ENCODE measurements at regions not wholly inside any gene's neighbourhood (a gene's known extent, or its start where the extent isn't known, plus 50 kb on each side); places are given as distances from the start of the nearest gene placed in this dataset.

DNA sequence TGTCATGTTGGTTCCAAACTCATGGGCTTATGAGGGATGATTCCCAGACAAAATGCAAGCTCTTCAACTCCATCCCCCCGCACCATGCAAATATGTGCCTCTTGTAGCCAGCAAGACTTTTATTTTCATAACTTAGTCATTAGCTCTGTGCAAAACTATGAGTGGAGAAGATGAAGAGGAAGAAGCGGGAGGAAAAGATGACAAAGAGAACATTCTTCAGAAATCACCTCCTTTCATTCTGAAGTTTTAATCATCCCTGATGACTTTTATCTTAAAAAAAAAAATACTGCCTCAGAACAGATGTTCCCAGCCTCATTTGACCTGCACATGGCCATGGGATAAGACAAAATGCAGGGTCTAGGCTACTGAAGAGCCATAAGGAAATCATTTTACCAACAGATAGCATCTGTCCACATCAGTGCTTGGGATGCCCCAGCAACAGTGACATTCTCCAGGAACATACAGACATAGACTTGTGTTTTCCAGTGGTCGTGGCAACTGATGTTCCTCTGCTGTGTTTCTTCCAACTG, 145.5 kb downstream of the WNT5A start:
- no peak for DNase-seq

DNA sequence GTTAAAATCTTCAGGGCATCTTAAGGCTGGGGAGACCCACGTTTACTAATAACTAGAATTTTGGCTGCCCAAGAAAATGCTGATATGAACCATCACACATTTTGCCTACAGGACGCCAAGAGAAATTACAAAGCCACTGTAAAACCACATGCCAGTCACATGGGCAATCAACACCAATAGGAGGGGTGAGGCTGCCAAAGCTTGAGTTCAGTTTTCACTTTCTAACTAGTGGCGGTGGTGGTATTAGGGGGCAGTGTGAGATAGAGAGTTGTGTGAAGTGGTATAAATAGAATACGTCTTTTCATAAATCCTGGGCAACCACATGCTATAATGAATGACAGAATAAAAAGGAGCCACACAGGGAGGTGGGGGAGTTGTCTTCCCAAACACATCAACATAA, 147.3 kb downstream of the WNT5A start:
- DNase-seq: no peak

DNA sequence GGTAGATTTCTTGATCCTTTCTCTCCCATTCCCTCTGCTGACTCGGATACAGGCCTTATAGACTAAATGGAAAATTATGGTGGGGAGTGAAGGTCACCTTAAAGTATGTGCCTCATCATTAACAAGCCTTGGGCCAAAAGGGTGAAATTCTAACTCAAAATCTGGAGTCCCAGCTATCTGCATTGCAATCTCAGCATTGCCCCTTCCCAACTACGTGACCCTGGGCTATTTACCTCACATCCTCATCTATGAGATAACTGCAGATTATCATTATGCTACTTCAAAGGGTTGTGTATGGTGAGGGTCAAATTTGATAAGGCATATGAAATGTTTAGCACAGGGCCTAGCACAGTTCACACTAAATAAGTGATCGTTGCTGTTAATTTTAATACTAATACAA, 147.7 kb downstream of the WNT5A start:
- no peak for DNase-seq

DNA sequence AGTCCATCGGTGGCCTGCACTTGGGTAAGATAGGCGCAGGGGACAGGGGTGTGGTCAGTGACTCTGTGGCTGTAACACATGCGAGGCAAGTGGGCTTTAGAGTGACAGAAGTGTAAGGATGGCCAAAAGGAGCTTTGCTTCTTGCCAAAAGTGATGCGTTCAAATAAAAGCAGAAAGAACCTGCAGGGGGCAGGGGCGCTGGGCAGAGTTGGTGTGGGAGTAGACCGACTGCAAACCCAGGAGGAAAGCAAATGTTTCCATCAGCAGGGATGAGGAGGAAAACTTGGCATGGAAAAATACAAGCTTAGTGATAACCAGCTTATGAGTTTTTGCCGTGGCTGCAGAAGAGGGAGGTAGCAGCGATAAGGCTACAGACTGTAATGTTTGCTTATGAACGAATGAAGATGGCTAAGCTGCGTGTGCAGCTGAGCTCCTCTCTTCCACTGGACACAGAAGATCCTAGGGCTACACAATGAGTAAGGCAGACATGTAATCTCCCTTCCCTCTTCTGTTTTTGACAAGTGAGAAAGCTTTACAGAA, 149.4 kb downstream of the WNT5A start:
- no peak for DNase-seq

DNA sequence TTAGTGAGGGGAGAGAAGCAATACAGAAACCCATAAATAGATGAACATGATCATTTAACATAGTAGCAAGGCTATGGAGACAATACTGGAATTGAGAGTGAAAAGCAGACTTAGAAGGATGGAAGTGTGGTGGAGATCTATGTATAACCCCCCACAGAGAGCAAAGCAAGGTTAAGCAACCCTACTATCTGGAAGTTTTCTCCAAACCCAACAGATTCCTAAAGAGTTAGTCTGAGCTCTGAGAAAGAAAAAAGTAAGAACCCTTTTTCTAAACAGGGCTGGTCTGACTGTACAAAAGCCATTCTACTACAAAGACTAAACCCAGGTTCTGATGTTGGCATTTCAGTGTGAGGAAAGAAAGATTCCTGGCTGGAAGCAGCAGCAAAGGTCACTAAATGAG, 153.2 kb downstream of the WNT5A start:
- DNase-seq: no peak

DNA sequence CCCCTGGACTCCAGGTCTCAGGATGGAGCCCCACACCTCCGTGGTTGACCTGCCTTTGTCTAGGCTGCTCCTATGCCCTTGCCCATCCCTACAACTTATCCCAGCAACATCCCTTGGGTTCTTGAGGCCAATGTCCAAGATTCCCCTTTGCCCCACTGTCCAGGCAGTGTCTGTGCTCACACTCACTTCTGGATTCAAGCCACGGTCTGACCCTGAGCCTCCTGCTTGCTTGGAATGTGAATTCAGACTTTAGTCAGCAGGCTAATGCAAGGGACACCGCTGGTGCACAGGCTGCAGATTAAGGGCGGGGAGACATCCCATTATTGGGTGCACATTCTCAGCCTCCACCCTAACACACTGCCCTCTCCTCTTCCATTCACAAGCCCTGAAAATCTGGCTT, 154.1 kb downstream of the WNT5A start:
- DNase-seq: no peak

DNA sequence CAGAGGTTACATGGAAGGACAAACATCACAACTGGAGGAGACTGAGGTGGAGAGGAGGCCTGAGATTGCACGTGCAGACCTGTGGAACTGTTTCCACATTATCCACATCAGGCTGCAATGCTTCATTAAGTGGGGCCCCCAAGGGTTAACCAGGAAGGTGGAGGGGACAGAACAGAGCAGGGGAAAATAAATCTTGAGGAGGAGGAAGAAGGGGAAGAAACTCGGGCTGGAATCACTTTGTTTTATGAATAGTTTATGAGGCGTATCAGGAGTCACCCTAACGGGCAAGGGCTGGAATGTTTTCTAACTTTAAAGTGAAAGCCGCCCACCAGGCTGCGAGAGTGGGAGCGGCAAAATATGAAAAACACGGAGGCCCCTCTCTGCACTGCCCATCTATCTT, 154.9 kb downstream of the WNT5A start:
- no peak for DNase-seq

DNA sequence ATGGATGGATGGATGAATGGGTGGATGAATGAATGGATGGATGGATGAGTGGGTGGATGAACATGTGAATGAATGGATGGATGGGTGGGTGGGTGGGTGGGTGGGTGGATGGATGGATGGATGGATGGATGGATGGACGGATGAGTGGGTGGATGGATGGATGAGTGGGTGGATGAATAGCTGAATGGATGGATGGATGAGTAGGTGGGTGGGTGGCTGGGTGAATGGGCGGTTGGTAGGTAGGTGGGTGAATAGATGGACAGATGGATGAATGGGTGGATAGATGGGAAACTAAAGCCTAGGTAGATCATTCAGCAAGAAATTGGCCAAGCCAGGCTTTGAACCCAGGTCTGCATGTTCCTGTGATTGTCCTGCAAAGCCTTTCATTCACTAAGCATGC, 155.6 kb downstream of the WNT5A start:
- DNase-seq: no peak

DNA sequence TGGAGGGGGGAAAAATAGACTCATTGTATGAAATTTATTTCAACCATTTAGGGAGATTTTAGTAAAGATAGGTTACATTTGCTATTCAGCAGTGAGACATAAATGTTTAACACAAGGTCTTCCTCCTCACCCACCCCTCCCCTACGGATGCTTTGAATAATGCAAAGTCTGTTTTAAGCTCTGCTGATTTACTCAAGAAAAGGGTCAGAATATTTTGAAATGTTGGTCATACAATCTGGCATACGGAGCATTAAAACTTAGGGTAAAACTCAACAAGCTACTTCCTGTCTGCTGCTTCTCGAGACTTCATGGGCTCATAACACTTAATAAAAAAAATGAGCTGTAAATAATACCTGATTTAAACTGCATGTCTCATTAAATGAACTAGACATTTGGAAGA, 156.3 kb downstream of the WNT5A start:
- no peak for DNase-seq

DNA sequence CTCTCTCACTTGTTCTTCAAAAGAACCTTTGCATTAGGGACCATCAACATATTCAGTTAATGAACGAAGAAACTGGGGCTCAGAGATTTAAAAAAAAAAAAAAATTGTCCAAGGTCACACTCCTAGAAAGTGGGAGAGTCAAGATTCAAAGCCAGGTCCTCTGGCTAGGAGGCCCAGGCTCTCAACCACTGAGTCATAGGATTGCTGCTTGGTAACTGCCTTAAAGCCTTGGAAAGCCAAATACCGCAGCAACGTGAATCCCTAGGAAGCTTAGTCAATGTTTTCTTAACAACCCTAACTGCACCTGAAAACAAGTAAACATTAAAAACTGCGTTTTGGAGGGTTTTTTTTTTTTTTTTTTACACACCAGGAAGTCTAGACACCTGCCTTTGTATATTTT, 156.8 kb downstream of the WNT5A start:
- no peak for DNase-seq

DNA sequence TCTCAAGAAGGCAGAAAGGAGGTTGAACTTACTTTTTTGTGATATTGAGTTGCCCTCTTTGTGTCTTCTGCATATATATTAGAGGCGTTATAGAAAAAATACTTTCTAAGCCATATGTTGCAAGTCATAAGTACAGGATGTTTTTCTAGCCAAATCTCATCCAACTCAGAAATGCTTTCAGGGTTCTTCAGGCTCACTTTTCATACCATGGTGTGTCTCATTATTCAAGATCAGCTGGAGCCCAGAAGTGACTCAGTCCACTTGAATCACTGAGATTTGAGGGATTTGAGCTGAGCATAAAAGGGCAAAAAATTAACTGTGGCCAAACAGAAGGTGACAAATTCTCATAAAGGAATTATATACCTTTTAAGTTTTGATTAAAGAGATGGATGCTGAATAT, 157.3 kb downstream of the WNT5A start:
- no peak for DNase-seq

DNA sequence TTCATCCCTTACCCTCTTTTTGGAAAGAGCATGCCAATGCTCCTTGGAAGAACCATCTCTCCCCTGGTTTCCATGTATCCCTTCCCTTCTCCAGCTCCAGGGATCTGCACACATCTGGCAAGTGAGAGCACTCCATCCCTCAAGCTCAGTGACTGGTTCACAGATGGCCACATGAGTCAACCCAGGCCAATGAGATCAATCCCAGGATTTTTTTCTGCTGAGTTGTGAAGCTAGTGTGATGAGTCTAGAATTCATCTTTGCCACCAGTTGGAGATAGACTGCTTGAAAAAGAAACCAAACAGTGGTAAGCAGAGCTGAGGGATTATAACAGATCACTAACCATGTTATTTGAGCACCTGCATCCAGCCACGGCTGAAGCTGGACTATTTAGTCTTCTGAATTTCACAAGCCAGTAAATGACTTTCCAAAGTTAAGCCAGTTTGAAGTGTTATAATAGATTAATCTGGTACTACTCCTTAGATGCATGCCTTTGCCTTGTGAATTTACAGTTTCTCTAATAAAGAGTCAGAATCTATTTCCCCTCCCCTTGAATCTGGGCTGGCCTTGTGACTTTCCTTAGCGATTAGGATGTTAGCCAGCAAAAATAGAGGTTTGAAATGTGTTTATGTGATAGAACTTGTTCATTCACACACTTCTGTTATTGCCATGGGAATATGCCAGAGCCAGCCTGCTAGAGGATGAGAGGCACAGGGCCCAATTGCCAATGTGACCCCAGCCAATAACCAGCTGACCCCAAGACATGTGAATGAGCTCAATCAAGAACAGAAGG, 159.8 kb downstream of the WNT5A start:
- DNase-seq: no peak

DNA sequence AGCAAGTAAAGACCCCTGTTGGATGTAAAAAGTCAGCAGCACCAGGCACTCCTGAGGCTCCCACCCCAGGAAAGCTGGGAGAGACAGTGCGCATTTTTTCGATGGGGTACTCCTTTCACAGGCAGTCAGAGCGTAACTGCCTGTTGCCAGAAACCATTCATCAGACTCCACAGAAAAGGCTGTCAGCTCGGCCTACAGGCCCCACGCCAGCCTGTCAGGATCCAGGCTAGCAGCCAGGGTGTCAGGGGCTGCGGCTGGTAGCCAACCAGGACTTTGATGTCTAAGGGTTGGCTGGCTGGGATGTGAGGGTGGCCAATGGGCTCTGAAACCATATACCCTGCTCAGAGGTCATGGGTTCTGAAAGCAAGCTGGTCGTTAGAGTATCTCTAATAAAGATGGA, 164.5 kb downstream of the WNT5A start:
- no peak for DNase-seq

DNA sequence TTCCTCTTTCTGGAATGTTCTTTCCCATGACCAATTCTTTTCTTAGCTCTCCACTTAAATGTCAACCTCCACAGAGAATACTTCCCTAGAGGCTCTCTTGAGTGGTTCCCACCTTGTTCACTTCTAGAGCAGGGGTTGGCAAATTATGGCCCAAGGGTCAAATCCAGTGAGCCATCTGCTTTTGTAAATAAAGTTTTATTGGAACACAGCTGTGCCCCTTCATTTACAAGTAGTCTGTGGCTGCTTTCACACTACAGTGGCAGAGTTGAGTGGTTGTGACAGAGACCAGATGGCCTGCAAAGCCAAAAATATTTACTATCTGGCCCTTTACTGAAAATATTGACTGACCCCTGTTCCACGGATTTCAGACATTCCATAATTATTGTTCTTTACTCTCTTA, 166.2 kb downstream of the WNT5A start:
- DNase-seq: no peak

DNA sequence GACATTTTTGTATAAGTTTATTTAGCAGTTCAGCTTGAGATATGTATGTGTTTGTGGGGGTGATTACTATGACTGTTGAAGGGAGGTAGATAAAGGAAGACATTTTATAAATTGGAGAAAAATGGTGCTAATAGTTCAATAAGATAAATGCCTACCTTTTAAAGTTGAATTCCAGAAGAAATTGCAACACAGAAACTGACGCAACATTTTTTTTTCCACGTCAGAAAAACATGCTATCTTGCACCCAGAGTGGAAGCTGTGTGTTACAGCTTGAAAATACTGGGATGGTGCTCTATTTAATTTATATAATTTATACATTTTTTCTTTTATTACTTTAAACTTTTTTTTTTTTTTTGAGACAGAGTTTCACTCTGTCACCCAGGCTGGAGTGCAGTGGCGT, 171.7 kb downstream of the WNT5A start:
- no peak for DNase-seq

DNA sequence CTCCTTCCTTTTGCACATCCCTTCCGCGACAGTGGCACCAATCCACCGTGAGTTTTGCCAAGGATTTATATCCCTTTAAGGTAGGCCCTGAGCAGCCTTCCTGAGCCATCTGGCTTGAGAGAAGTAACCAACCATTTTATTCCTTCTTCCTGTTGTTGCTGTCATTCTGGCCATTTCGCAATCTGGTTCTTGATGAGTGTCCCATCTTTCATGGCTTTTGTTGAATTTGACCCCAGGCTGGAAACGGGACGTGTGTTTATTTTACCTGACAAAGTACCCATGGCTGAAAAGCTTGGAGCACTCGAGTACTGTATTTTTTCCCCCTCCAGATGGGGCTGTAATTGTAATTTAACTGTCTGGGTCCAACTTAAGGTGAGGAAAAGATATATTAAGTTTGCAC, 173.4 kb downstream of the WNT5A start:
- DNase-seq: no peak

DNA sequence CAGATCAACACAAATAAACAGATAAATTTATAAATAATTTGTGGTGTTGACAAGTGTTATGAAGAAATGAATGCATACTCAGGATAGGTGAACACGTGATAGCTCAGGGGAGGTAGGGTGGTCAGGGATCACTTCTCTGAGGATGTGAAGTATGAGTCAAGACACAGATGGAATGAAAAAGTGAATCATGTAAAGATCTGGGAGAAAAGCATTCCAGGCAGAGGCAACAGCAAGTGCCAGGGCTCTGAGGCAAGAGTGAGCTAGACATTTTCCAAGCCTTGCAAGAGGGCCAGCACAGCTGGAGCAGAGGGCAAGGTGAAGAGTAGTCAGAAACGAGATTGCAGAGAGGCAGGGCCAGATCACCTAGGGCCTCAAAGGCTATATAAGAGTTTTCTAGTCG, 177.8 kb downstream of the WNT5A start:
- no peak for DNase-seq

DNA sequence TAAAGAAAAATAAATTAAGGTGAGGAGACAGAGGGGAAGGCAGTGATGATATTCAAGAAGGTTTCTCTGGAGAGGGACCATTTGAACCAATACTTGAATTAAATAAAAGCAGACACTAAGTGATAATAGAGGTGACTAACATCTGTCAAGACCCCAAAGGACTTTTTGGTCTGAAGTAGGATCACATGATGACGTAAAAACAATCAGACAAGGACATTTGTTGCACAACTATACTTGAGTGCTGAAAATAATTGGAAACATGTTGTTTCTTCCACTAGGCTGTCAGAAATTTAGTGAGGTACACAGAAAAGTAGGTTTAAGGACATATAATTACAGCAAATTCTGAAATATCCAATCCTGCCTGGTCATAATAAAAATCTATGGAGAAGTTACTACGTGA, 179.5 kb downstream of the WNT5A start:
- DNase-seq: no peak

DNA sequence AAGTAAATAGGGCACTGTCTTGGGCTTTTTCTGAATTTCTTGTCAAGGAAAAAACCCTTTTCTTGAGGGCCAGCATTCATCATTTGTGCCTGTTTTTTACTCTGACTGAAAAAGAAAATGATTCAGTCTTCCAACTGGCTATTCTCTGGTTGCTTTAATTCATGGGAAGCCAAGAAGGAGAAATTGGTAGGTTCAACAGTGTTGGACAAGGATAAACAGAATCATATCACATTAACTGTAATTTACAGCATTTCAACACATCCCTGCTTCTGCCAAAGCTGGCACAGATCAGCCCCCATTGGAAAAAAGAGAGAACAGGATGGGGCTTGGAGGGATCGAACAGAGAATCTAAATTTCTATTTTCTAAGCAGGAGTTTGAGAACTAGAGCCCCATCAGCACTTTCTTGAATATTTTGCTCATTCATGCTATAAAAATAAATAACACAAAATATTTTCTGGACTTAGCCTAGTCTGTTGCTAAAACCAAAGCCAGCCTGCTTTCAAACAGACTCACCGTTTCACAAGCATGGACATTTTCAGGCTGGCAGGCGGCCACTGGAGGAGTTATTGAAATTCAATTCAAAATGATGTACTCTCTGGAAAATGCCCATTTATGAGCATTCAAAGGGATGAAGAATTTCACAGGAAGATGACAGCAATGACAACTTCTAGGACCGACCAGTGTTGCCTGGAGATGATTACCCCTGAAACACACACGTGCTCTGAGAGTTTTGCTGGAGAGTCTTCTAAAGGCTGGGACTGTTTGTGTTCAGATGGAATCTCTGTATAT, 181.2 kb downstream of the WNT5A start:
- DNase-seq: no peak

DNA sequence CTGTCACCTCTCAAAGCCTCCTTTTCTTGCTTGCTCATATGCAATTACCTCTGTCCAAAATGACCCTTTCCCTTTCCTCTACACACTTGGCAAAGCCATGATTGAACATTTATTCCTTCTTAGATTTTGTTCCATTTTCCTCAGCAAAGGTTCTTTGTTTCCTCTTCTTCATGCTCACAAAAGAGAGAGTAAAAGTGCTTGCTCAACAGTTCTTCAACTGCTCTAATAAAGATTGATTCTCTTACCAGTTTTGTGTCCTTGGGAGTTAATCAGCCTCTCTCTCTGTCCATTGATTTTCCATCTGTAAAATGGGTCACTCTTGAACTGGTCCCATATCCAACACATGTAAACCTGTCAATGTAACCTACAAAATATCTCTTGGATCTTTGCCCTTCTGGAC, 186.4 kb downstream of the WNT5A start:
- DNase-seq: no peak

DNA sequence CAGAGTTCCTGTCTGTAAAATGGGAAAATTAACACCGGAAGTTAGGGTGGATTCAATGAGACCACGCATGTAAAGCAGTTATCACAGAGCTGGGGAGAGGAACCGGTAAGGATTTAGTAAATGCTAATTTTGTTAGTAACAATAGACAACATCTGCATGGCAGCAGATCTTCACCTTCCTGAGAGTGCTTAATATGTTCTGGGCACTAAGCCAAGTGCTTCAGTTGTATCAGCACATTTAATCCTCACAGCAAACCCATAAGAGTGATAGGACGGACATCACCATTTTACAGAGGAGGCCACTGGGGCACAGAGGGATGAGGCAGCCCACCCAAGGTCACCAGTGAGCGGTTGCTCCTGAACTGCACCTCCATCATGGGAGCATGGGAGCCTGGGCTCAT, 189.4 kb downstream of the WNT5A start:
- no peak for DNase-seq

DNA sequence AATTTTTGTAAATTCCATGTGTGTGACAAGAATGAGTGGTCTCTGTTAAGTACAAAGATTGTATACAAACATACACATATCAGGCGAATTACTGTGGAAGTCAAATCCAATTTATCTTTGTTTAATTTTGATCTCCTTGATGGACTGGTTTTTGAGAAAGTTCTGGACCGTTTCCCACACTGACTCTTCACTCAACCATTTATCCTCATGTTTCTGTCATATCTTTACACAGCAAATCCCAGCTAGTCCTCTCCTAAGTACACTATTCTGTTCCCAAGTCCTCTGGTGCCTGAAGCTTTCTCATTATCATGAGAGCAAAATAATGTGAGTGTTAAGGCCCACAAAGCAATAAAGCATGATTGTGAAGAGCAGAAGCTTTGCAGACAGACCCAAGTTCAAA, 189.9 kb downstream of the WNT5A start:
- no peak for DNase-seq

DNA sequence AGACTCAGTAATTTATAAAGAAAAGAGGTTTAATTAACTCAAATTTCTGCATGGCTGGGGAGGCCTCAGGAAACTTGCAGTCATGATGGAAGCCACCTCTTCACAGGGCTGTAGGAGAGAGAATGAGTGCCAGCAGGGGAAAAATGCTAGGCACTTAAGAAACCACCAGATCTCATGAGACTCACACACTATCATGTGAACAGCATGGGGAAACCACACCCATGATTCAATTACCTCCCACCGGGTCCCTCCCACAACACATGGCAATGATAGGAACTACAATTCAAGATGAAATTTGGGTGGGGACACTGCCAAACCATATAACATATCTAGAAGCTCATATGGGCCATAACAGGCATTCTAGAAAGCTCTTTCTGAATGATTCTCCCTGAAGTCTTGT, 190.3 kb downstream of the WNT5A start:
- no peak for DNase-seq

DNA sequence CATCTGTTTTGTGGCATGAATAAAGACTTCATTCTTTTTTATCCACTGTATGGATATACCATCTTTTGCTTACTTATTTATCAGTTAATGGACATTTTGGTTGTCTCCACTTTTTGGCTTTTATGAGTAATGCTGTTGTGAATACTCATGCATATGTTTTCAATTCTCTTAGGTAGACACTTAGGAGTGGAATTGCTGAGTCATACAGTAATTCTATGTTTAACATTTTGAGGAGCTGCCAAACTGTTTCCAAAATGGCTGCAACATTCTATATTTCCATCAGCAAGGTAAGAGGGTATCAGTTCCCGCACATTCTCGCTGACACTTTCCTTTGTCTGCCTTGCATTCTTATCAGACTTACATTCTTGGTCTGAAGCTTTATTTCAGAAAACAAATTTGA, 191.1 kb downstream of the WNT5A start:
- DNase-seq: no peak

Measured in hematopoietic multipotent progenitor cell treated with erythropoietin and hydrocortisone succinate and interleukin-3 and kit ligand, for 6 days (in vitro differentiated cells).